SHP77 (cell line): ENCODE measurements at regions not wholly inside any gene's neighbourhood (a gene's known extent, or its start where the extent isn't known, plus 50 kb on each side); places are given as distances from the start of the nearest gene placed in this dataset.
A peak's percentile ranks its signal among the peaks of the same experiment; 100 is the strongest.

Experiments
- DNase-seq, 2 experiments: peaks; one replicate each; lab custom pipeline; 2025; lab: John Stamatoyannopoulos, UW

DNA sequence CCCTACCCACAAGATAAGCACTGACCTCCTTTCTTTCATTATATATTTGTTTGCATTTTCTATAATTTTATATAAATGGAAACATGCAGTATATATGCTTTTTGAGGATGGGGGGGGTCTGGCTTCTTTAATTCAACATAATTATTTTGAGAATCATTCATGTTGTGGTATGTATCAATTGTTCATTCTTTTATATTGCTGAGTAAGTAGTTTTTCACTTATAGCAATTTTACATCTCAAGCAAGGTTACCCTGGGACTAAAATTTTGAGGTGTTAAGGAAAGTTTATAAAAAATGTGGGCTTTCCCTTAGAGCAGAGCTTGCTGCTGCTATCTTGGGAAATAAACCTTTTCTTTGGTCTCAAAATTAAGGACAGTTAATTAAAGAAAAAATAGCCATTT, 89.9 kb upstream of the EGLN3 start:
- DNase-seq = no peak

DNA sequence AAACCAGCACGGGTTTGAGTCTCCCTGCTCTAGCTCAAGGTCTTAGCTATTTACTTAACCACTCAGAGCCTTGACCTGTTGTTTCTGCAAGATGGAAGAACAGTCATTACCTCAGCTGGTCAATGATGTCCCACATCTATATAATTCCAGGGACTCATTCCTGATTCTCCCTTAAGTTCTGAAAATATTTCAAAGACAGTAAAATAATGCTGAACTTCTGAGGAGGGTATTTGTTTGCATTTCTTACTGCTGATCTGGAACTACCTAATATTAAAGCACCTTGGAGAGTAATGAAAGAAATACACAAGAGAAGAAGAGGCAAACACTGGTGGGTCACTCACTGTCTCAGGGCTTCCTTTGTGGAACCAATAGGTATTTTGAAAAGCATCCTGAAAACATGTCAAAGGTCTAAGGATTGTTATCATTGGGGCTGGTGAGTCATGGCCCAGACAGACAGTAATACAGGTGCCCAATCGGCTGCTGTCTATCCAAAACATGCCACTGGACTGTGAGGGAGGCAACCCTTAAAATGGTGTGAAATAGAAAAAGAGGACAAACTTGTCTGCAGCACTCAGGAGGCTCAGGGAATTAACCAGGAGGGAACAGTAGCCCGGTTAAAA, 88.7 kb upstream of the EGLN3 start:
- DNase-seq = no peak

DNA sequence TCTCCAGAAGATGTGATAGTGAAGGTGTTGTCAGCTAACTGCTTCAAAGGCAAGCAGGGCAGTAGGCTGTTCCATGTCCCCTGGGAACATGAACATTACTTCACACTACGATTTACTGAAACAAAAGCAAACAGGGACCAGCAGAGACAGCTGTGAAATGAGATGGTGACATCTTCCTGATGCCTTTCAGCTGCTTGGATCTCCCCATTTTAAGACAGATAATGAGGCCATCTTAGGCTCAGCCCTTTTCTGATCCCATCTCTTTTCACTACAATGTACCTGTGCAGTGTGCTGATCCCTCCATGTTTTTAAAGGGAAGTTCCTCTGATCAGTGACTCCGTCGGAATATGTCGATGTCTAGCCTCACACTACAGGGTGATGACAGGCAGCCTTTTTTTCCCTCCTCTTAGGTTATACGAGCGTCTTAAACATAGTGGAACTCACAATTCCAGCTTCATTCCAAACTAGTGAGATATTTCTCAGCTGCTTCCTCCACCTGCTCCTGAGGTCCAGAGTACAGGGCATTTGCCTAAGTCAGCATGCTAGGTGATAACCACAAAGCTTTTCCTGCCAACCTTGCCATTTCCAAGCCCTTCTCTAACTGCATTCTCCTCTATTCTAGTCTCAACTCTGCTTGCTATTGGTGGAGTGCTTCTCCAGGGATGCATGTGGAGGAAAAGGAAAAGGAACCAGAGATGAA, 87.6 kb upstream of the EGLN3 start:
- DNase-seq = no peak

DNA sequence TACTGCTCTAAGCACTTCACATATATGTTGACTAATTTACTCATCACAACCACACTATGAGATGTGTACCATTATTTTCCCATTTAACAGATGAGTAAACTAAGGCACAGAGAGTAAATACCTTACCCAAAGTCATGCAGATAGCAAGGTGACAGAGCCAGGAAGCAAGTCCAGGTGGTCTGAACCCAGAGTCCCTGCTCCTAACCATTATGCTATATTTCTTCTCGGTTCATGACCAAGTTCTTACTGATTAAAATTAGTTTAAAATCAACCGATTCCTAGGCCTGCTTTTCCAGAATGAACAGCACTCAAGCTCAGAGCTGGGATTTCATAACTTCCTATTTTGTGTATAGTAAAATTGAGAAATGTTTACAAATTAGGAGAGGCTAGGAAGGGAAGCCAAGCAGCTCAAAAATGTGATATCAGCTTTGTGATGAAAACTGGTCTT, 85.5 kb upstream of the EGLN3 start:
- no peak for DNase-seq

DNA sequence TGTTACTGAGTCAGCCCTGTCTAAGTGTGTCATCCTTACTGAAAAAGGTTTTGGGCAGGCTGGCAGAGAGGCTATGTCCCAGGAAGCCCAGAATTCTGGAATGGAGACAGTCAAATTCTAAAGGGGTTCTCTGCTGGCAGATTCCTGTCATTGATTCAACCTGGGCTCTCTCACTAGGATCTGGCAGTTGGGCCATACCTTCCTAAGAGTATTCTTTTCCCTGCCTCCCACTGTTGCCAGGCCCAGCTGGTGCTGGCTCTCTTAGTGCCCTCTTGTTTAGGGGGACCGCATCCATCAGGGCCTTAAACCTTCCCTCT, 85.0 kb upstream of the EGLN3 start:
- no peak for DNase-seq

DNA sequence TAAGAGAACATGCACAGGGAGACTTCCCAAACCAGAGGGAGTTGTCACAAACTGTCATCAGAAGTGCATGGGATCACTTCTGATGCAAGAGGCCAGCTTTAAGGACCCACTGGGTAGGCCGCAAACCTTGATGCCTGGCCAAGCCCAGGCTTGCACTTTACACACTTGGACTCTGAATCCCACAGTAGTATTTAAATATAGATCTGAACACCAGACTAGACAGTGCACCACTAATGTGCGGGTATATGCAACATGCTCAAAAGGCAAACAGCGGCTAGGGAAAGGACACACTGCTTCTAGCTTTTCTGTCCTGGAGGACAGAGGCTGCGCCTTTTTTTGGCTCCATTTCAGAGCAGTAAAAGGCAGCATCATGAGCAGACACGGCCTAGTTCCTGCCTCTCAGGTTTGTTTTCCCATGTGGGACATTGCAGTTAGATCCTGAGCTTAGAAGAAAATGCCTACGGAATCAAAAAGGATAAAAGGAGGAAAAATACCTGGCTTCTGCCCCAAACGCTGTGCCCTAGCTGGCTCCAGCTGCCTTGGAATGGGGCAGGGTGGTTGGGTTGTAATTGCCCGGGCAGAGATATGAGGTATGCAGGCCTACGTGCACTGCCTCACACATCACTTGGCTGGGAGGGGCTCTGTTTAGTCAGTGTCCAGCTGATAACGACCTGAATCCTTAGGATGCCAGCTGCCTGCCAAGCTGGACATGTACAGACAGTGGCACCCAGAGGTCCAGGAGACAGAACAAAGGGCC, 84.5 kb upstream of the EGLN3 start:
- DNase-seq = peak; percentile 64 to 86

DNA sequence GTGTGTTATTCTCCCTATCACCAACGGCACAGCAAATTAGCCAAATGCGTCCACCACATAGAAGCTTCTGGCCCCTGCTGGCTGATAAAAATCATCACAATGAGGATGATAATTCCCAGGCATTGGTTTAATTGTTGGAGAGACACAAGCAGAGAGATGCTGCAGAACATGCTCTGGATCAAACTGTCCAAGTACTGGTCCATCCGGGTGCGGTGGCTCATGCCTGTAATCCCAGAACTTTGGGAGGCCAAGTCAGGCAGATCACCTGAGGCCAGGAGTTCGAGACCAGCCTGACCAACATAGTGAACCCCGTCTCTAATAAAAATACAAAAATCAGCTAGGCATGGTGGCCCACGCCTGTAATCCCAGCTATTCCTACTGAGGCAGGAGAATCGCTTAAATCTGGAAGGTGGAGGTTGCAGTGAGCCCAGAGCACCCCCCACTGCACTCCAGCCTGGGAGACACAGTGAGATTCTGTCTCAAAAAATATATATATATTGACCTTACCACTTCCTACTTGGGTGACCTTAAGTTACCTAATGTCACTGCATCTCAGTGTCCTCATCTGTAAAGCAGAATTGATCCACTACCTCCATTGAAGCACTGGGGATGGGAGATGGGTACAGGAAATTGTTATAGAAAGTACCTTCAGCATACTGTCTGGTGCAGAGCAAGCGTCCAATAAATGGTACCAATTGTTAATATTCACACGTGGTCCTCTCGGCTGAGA, 83.7 kb upstream of the EGLN3 start:
- no peak for DNase-seq

DNA sequence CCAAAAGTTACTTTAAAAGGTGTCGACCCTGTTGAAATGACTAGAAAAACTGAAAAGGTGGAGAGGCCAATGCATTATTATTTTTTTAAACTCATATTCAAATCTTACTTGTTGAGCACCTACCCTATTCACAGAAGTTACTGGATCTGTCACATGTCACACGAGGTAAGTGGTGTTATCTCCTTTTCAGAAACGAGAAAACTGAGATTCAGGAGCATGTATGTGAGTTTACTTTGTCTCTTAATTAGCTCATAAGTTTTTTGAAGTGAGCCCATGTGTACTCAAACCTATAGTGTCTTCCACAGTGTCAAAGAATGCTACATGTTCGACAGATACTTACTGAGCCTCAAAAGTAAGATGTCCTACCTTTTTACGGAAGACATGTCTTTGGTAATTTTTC, 81.8 kb upstream of the EGLN3 start:
- DNase-seq = no peak

DNA sequence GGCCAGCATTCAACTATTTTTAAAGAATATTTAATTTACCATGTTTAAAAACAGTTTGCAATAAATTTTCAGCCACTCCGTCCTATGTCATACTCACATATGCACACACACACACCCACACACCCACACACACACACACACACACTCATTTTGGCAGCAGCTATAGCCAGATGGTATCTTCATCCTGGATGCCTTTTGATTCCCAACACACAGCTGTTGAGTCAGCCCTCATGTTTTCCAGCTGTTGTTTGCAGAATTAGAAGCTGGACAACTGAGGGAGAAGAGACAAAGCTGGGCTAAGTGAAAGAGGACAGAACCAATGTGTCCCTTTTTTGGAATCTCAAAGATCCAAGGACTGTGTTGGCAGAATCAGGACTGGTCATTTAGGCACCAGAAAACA, 80.0 kb upstream of the EGLN3 start:
- no peak for DNase-seq

DNA sequence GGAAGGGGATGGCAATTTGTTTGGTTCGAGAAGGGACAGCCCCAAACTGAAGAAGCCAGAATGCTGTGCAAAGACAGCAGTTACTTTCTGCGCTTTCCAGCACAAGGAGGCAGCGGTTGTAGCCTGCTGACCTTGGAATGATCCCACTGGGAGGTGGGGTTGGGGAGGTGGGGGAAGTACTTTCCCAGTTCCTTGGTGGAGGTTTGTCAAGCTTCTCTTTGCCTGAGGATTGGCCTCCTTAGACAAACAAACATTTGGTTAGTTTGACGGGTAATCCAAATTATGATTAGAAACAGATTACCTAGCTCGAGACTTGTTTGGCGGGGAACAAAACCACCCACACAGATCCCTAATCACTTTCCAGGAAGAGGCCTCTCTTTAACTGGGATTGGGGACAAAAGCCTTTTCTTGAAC, 79.1 kb upstream of the EGLN3 start:
- no peak for DNase-seq

DNA sequence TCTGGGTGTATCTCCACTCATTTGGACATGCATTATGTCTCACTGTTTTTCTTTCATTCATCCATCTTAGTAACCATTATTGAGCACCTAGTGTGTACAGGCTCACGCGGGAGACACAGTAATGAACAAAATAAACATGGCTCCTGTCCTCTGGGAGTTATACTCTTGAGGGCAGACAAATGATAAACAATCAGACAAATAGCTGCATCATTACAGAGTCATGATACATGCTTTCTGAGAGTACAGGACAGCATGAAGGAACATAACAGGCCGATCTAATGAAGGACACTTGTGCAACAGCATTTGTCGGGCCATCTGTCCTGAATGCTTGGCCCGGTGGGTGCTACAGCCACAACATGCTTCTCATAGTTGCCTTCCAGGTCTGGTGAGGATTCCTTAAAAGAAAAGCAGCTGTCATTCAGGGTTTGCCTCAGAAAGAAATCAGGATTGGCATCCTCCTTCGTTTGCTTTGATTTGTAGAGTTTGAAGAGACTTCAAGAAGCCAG, 77.2 kb upstream of the EGLN3 start:
- DNase-seq = no peak

DNA sequence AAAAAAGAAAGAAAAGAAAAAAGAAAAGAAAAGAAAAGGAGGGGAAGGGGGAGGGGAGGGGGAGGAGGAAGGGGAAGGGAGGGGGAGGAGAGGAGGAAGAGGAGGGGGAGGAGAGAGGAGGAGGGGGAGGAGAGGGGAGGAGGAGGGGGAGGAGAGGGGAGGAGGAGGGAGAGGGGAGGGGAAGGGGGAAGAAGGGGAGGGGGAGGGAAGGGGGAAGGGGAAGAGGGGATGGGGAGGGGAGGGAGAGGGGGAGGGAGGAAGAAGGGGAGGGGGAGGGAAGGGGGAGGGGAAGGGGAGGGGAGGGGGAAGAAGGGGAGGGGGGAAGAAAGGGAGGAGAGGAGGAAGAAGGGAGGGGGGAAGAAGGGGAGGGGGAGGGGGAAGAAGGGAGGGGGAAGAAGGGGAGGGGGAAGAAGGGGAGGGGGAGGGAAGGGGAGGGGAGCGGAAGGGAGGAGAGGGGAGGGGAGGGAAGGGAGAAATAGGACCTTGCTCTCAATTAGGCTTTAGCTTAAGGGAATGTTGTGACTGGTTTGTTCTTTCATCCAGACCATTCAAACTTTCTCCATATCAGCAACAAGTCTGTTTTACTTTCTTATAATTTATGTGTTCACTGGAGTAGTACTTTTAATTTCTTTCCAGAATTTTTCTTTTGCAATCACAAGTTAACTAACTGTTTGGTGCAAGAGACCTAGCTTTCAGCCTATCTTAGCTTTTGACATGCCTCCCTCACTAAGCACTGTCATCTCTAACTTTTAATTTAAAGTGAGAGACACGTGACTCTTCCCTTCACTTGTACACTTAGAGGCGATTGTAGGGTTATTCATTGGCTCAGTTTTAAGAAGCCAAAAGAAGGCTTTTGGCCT, 76.5 kb upstream of the EGLN3 start:
- no peak for DNase-seq

DNA sequence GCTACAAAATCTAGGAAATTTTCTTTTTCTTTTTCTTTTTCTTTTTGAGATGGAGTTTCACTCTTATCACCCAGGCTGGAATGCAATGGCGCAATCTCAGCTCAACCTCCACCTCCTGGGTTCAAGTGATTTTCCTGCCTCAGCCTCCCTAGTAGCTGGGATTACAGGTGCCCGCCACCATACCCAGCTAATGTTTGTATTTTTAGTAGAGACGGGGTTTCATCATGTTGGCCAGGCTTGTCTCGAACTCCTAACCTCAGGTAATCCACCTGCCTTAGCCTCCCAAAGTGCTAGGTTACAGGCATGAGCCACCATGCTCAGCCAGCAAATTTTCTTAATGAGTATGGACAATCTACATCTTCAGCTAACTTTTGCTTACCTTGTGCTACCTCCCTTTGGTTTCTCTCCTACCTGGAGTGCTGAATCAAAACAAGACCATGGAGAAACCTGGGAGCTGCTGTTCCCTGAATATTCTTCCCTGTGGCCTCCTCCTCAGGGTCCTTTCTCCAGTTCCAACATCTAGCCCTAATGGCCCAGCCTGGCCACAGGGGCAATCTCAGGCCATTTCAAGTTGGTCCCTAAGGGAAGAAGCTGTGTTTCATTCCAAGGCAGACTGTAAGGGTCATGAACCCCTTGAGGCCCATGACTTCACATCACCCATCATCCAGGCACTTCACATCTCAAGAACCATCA, 74.6 kb upstream of the EGLN3 start:
- DNase-seq = no peak

DNA sequence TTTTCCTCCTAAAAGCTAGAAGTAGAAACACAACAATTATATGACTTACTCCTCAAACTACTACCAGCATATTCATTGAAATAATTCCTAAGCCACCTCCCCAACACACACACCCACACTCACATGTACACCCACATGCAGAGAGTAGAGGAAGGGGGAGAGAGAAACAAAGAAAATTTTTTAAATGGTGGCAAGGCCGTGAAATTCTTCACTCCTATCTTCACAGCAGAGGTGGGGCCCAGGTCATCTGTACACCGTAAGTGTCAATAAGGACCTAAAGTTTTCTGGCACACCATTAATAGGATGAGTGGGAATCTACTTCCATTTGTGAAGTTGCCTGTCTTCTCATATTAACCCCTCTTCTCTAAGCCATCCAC, 73.9 kb upstream of the EGLN3 start:
- no peak for DNase-seq

DNA sequence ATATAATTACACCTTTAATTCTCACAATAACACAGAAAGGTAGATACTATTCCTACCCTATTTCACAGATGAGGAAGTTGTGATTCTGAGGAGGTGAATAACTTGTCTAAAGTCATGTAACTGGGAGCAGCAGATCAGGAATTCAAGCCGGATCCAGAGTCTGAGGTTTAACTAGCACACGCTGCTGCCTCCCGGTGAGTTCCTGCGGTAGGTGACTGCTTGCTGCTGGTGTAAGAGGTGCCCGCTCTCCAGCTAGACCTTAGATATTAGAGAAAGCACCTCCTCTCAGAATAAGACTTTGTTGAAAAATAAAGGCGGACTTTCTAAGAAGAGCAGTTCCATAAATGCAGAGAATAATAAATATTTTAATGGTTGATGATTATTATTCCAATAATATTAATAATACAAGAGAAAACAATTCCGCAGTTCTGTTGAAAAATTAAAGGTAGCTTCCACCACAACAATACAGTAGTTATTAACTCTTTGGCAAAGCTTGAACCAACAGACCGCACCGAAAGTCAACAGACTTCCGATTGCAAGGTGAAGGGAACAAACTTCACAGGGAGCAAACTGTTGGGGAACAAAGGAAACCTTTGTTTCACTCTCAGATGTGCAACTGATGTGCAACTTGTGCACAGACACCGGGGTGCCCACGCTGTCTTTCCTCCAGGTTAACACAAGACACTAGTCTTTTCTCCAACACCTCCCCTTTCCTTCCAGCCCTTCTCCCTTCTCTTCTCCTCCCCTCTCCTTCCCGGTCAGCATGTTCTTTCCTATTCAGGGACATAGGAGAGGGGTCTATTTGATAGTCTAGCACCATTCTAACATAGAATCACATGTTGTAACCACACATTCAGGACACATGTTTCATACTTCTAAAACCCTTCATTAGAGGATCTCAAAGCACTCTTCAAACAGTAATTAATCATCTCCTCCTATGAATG, 73.2 kb upstream of the EGLN3 start:
- DNase-seq = peak in 1 of 2 experiments; percentile 27

DNA sequence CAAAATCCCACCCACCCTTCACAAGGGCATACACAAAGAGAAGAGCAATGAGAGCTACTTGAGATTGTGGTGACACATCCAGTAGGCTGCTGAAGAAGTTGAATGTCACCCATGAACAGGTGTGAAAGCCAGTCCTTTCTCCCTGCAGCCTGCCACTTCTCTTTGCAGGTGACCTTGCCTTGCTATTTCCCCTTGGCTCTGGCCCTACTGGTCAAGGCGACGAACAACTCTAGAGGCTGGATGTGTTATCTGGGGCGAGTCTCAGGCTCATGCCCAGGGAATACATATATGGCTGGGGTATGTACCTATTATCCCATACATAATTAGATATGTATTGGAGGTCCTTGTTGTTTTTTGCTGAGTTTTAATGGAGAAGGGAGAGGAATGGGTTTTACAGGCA, 70.2 kb upstream of the EGLN3 start:
- no peak for DNase-seq

DNA sequence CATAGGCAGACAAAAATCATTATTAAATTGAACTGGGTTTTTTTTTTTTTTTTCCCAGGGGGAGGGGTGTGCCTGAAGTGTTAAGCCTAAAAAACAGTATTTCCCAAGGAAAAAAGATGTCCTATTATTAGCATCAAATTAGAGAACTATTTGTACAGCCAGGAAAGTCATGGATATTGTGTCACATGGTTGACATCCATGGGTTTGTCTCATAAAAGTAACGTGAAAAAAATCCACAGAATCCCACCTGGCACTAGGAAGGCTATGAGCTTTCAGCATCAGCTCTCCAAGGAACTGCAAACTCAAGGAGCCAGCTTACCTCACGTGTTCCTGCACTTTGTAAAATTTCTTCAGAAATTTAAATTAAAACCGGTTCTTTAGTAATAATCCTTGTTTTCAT, 69.1 kb upstream of the EGLN3 start:
- DNase-seq = no peak

DNA sequence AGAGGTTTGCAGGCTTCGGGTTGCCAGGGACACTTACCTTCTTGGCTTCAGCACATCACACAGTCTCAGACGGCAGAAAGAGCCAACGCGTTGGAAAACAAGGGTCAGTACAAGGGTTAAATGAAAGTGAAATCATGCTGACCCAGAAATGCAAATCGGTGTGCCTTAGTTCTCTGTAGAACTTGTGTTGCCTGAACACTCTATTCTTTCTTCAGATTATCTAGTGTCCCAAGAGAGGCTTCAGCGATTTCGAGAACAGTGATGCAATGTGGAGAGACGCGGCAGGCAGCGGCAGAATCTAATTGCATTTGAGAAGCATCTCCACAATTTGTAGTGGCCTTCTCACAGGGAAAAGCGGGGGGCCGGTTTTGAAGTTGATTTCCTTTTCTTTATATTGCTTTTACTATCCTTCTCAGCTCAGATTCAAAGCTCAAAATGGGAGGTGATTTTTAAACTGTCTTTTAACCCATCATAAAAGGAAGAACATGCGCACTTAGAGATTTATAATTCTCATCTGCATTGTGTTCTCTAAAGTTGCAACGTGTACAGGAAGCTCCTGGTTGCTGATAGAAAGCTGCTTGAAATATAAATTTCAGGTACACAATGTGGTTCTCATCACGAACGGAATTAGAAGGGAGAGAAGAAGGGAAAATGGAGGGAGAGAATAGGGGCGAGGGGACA, 67.8 kb upstream of the EGLN3 start:
- DNase-seq = no peak

DNA sequence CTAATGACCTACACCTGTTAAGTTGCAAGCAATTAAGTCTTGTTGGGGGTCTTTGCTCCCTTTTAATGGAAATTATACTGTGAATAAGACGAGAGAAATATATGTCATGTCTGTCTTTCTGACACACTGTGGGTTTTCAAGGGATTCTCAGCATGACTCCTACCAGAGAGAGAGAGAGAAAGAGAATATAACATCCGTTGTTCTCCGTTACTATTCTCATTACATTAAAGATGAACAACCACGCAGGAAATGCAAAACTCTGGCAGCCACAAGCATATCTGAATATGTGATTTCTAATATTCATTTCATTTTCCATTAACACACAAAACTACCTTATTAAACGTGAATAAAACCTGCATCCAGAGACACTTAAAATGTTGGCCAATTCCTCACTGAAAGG, 67.3 kb upstream of the EGLN3 start:
- DNase-seq = no peak
